ENCODE measurements at regions not wholly inside any gene's neighbourhood (a gene's known extent, or its start where the extent isn't known, plus 50 kb on each side); places are given as distances from the start of the nearest gene placed in this dataset.
"Not testable (repeated sequence)": the region's sequence is repeated elsewhere in the genome, so short reads cannot be mapped to it uniquely, and the experiment has no call there.

GRCh38 chr18:44569391-44570055 lies 111.2 kb upstream of the SETBP1 start:
- DNase-seq, result no peak

GRCh38 chr18:44579028-44579702 lies 101.5 kb upstream of the SETBP1 start:
- no peak for DNase-seq

- DNase-seq, result no peak
Observed at GRCh38 chr18:44579745-44580144, 100.9 kb upstream of the SETBP1 start.

- no peak for DNase-seq
Observed at GRCh38 chr18:44580159-44580558, 100.5 kb upstream of the SETBP1 start.

GRCh38 chr18:44580782-44581181 lies 99.9 kb upstream of the SETBP1 start:
- not testable (repeated sequence) for DNase-seq

GRCh38 chr18:44582456-44582855 lies 98.2 kb upstream of the SETBP1 start:
- no peak for DNase-seq

- no peak for DNase-seq
Observed at GRCh38 chr18:44584900-44585299, 95.8 kb upstream of the SETBP1 start.

- DNase-seq, result no peak
Observed at GRCh38 chr18:44586782-44587524, 93.7 kb upstream of the SETBP1 start.

GRCh38 chr18:44588508-44588907 lies 92.2 kb upstream of the SETBP1 start:
- no peak for DNase-seq

- DNase-seq, result no peak
Observed at GRCh38 chr18:44589693-44590355, 90.9 kb upstream of the SETBP1 start.

GRCh38 chr18:44590956-44591670 lies 89.6 kb upstream of the SETBP1 start:
- DNase-seq, result no peak

- DNase-seq, result no peak
Observed at GRCh38 chr18:44592639-44593038, 88.0 kb upstream of the SETBP1 start.

- no peak for DNase-seq
Observed at GRCh38 chr18:44594799-44595467, 85.8 kb upstream of the SETBP1 start.

GRCh38 chr18:44597797-44598196 lies 82.9 kb upstream of the SETBP1 start:
- no peak for DNase-seq

GRCh38 chr18:44598514-44598913 lies 82.2 kb upstream of the SETBP1 start:
- DNase-seq, result no peak

GRCh38 chr18:44599412-44599811 lies 81.3 kb upstream of the SETBP1 start:
- DNase-seq, result no peak

- no peak for DNase-seq
Observed at GRCh38 chr18:44601447-44601846, 79.2 kb upstream of the SETBP1 start.

GRCh38 chr18:44602380-44602779 lies 78.3 kb upstream of the SETBP1 start:
- DNase-seq, result no peak

GRCh38 chr18:44602845-44603244 lies 77.8 kb upstream of the SETBP1 start:
- no peak for DNase-seq

GRCh38 chr18:44609181-44609941 lies 71.3 kb upstream of the SETBP1 start:
- no peak for DNase-seq

GRCh38 chr18:44620812-44621211 lies 59.9 kb upstream of the SETBP1 start:
- no peak for DNase-seq

Data from NCI-H1694 (cell line).